ENCODE measurements at regions not wholly inside any gene's neighbourhood (a gene's known extent, or its start where the extent isn't known, plus 50 kb on each side); places are given as distances from the start of the nearest gene placed in this dataset.

DNA sequence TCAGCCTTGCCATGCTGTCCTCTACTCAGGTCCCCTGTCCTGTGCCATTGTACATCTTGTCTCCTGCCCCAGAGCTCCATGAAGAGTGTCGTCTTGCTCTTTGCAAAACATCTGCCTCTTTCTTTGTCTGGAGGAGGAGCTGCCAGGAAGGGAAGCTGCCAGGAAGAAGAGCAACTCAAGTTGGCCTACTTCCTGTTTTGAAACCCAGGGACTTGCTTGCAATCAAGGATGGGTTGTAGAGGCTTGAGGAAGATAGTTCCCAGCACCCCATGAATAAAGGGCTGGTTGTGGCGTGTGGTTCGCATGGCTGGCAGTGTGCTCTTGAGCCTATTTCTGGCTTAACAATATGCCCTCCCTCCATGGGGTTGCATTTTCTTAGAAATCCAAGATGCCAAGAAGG is 53.0 kb upstream of the CPEB4 start:
- no peaks in the 10 kb centered on the region for H3K36me3 ChIP-seq
- no peak overlapping the region for H3K27ac ChIP-seq
- no peaks in the 10 kb centered on the region for H3K27me3 ChIP-seq
- 82% methylated on average over 3 of the region's 3 CpGs; no CpG with 5 or more reads in 1 of the 2 donors for WGBS, 2 donors (ENCODE audit: low coverage in 1 of 2)
- H3K4me1 ChIP-seq, result peaks cover 0 to 3% (median 0%) of the 10 kb centered on the region in 4 donors
- intact Hi-C loops (cut with DNase I; ENCODE audit: low total_unique reads), result no loop called here
- TF ChIP-seq POLR2AphosphoS5 (IDR thresholded peaks at IDR 0.05) (no peak), EP300 (IDR thresholded peaks at IDR 0.05; ENCODE audit: low read depth) (no peak)
- TF ChIP-seq, protein P1, sequence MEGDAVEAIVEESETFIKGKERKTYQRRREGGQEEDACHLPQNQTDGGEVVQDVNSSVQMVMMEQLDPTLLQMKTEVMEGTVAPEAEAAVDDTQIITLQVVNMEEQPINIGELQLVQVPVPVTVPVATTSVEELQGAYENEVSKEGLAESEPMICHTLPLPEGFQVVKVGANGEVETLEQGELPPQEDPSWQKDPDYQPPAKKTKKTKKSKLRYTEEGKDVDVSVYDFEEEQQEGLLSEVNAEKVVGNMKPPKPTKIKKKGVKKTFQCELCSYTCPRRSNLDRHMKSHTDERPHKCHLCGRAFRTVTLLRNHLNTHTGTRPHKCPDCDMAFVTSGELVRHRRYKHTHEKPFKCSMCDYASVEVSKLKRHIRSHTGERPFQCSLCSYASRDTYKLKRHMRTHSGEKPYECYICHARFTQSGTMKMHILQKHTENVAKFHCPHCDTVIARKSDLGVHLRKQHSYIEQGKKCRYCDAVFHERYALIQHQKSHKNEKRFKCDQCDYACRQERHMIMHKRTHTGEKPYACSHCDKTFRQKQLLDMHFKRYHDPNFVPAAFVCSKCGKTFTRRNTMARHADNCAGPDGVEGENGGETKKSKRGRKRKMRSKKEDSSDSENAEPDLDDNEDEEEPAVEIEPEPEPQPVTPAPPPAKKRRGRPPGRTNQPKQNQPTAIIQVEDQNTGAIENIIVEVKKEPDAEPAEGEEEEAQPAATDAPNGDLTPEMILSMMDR (IDR thresholded peaks at IDR 0.05), result no peak
- no peak overlapping the region for H3K4me3 ChIP-seq
- DNase-seq, result no peak
- in situ Hi-C loops (cut with MboI; ENCODE audit: low pct_ligation_motif_present in 1 of 4, low pct_unique_long_range_greater_than_20kb in 1 of 4, low sequenced_read_pairs in 3 of 4), result no loop called here
- H3K9me3 ChIP-seq, result no peaks in the 10 kb centered on the region

DNA sequence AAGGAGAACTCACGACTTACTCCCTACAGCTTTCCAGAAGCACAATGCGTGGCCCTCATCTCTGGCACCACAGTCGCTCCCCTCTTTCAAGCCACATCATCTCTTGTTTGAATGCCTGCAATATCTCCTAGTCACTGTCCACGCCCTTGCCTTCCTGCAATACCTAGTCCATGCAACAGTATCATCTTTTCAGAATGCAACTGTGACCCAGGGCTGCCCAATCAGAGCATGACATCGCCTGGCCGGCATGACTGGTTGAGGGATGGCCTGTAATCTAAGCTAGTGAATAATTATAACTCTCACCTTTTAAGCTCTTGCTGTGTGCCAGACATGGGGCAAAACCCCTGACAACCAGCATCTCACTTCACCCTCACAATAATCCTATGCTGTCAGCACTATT is 52.5 kb upstream of the CPEB4 start:
- in situ Hi-C loops (cut with MboI; ENCODE audit: low pct_ligation_motif_present in 1 of 4, low pct_unique_long_range_greater_than_20kb in 1 of 4, low sequenced_read_pairs in 3 of 4), result no loop called here

GRCh38 chr5:173837654-173838053 is 50.5 kb upstream of the CPEB4 start:
- WGBS, 2 donors (ENCODE audit: low coverage in 1 of 2), result 86 to 90% methylated on average over 3 of the region's 3 CpGs
- H3K36me3 ChIP-seq, result no peaks in the 10 kb centered on the region
- in situ Hi-C loops (cut with MboI; ENCODE audit: low pct_ligation_motif_present in 1 of 4, low pct_unique_long_range_greater_than_20kb in 1 of 4, low sequenced_read_pairs in 3 of 4) (no loop called here), intact Hi-C loops (cut with DNase I; ENCODE audit: low total_unique reads) (no loop called here)
- no peak overlapping the region for H3K27ac ChIP-seq
- no peaks in the 10 kb centered on the region for H3K27me3 ChIP-seq
- no peaks in the 10 kb centered on the region for H3K9me3 ChIP-seq
- H3K4me3 ChIP-seq, result no peak overlapping the region
- DNase-seq, result no peak
- H3K4me1 ChIP-seq, result peaks cover 0 to 3% (median 0%) of the 10 kb centered on the region in 4 donors
- TF ChIP-seq EP300 (IDR thresholded peaks at IDR 0.05; ENCODE audit: low read depth) (no peak), POLR2AphosphoS5 (IDR thresholded peaks at IDR 0.05) (no peak), POLR2A (IDR thresholded peaks at IDR 0.05) (no peak)
- TF ChIP-seq, protein P1 (IDR thresholded peaks at IDR 0.05), result no peak

More for the DNA sequence above, 52.5 kb upstream of the CPEB4 start:
- no peak for DNase-seq
- intact Hi-C loops (cut with DNase I; ENCODE audit: low total_unique reads), result no loop called here
- Histone ChIP-seq H3K27me3 (no peaks in the 10 kb centered on the region), H3K27ac (no peak overlapping the region), H3K4me3 (no peak overlapping the region), H3K9me3 (no peaks in the 10 kb centered on the region), H3K36me3 (no peaks in the 10 kb centered on the region), H3K4me1 (peaks cover 0 to 3% (median 0%) of the 10 kb centered on the region in 4 donors)
- WGBS, 2 donors (ENCODE audit: low coverage in 1 of 2), result 76 to 80% methylated on average over 1 to 6 of the region's 6 CpGs
- TF ChIP-seq POLR2A (IDR thresholded peaks at IDR 0.05) (no peak), POLR2AphosphoS5 (IDR thresholded peaks at IDR 0.05) (no peak), EP300 (IDR thresholded peaks at IDR 0.05; ENCODE audit: low read depth) (no peak)
- TF ChIP-seq, protein P1 (IDR thresholded peaks at IDR 0.05), result no peak

Data from transverse colon (tissue), 4 donors.